ENCODE measurements at regions not wholly inside any gene's neighbourhood (a gene's known extent, or its start where the extent isn't known, plus 50 kb on each side); places are given as distances from the start of the nearest gene placed in this dataset.

- TF ChIP-seq CREB3L1 (IDR thresholded peaks at IDR 0.05; ENCODE audit: borderline replicate concordance, low read depth) (peak; percentile 42; the same call in 1 of the 2 replicates), CXXC5 (CRISPR knock-in tag; IDR thresholded peaks at IDR 0.05) (peak; percentile 87), ZNF398 (CRISPR knock-in tag; IDR thresholded peaks at IDR 0.05) (no peak; the same call in 1 of the 2 replicates), SETDB1 (IDR thresholded peaks at IDR 0.05; ENCODE audit: low read length) (no peak), GTF2A2 (tag; IDR thresholded peaks at IDR 0.05) (peak; percentile 75; the same call in 1 of the 2 replicates), ARID1B (IDR thresholded peaks at IDR 0.05) (peak; percentile 99), MLLT1 (IDR thresholded peaks at IDR 0.05) (peak; percentile 31 to 96; a peak in 3 of 4 replicates), TCF7L2 (IDR thresholded peaks at IDR 0.05; ENCODE audit: low read depth, low read length) (no peak), ZNF134 (CRISPR knock-in tag; conservative IDR thresholded peaks at IDR 0.05) (peak; percentile 76), E2F6 (IDR thresholded peaks at IDR 0.05; ENCODE audit: borderline replicate concordance in 1 of 2, extremely low read depth in 1 of 2, insufficient read depth in 1 of 2, insufficient read length in 1 of 2, low read depth in 1 of 2, low read length in 1 of 2, poor library complexity in 1 of 2, severe bottlenecking in 1 of 2) (no peak), NRF1 (conservative IDR thresholded peaks at IDR 0.05 in 1 of 2, IDR thresholded peaks at IDR 0.05 in 1 of 2) (peak in 1 of 2 experiments; percentile 42; a peak in 2 of 4 replicates), SFPQ (IDR thresholded peaks at IDR 0.05; ENCODE audit: low read depth, low read length) (no peak), SMARCC2 (IDR thresholded peaks at IDR 0.05; ENCODE audit: low read depth) (peak; percentile 98), DACH1 (IDR thresholded peaks at IDR 0.05; ENCODE audit: partially characterized antibody) (peak; percentile 33), ZNF668 (CRISPR knock-in tag; IDR thresholded peaks at IDR 0.05) (peak; percentile 91), NFYB (IDR thresholded peaks at IDR 0.05; ENCODE audit: extremely low read depth, insufficient read length) (no peak), MTA3 (IDR thresholded peaks at IDR 0.05; ENCODE audit: borderline replicate concordance) (peak; percentile 85; the same call in 1 of the 2 replicates), ZNF766 (CRISPR knock-in tag; conservative IDR thresholded peaks at IDR 0.05) (peak; percentile 99), ASH1L (IDR thresholded peaks at IDR 0.05; ENCODE audit: borderline replicate concordance, low read depth, partially characterized antibody) (no peak), SREBF1 (IDR thresholded peaks at IDR 0.05; ENCODE audit: borderline replicate concordance, low read depth, low read length) (no peak)
Observed at GRCh38 chr5:86526811-86527348, 90.9 kb upstream of the COX7C start (continued).
